ENCODE measurements at regions not wholly inside any gene's neighbourhood (a gene's known extent, or its start where the extent isn't known, plus 50 kb on each side); places are given as distances from the start of the nearest gene placed in this dataset.
"Not testable (repeated sequence)": the region's sequence is repeated elsewhere in the genome, so short reads cannot be mapped to it uniquely, and the experiment has no call there.

- DNase-seq = peak; percentile 56
These were observed 78.0 kb upstream of the ADGRL1 start for GRCh38 chr19:14283813-14284520.

DNA sequence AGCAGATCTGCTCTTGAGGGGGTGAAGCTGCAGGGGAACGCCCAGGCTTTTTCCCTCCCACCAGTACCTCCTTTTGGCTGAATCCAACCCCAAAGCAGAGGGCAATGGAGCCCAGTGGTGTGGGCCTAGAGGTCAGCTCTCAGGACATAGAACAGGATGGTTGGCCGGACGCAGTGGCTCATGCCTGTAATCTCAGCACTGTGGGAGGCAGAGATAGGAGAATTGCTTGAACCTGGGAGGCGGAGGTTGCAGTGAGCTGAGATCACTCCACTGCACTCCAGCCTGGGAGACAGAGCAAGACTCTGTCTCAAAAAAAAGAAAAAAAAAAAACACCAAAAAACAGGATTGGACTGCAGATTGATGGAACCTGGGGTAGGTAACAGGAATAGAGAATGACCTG lies 73.3 kb upstream of the ADGRL1 start:
- DNase-seq = not testable (repeated sequence)

DNA sequence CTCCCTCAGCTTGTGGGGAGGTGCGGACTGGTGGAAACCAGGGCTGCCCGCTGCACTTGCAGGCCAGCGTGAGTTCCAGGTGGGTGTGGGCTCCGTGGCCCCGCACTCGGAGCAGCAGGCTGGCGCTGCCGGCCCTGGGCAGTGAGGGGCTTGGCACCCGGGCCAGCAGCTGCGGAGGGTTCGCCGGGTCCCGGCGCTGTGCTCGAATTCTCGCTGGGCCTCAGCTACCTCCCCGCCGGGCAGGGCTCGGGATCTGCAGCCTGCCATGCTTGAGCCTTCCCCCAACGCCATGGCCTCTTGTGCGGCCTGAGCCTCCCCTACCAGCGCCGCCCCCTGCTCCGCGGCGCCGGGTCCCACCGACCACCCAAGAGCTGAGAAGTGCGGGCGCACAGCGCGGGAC lies 71.6 kb upstream of the ADGRL1 start:
- DNase-seq = no peak

DNA sequence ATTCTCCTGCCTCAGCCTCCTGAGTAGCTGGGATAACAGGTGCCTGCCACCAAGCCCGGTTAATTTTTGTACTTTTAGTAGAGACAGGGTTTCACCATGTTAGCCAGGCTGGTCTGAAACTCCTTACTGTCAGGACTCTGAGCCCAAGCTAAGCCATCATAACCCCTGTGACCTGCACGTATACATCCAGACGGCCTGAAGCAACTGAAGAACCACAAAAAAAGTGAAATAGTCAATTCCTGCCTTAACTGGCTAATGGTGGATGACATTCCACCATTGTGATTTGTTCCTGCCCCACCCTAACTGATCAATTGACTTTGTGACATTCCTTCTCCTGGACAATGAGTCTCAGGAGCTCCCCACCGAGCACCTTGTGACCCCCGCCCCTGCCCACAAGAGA lies 69.9 kb upstream of the ADGRL1 start:
- not testable (repeated sequence) for DNase-seq

DNA sequence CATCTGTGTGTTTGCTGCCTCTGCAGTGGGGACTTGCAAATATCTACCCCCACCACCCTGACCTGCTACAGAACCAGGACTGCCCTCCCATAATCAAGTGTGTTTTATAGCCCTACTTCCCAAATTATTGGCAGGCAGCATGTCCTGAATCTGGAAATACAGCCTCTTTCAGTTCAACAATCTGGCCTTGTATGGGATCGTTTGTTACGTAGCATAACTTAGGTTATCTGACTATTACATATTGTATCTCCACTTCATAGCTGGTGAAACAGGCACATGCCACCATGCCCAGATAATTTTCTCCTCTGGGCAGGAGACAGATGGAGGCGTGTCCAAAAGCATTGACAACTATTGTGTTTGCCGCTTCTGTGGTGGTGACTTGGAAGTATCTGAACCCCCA lies 66.7 kb upstream of the ADGRL1 start:
- DNase-seq = no peak

DNA sequence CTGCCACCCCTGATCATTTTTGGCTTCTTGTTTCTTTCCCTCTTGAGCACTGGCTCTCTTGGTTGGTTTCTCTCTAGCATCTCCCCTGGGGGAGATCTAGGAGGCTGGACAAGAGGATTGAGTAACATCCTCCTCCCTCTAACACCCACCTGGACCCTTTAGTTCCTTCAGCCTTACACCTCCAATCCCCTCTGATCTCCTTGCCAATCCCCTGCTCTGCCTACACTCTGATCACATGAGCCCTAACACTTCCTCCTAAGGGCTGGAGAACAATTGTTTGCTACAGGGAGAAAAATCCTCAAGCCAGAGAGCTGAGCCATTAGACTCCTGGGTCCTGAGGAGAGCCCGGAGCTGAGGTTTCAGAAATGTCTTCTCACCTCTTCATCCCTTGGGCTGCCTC lies 65.9 kb upstream of the ADGRL1 start:
- no peak for DNase-seq

- DNase-seq = not testable (repeated sequence)
These were observed 64.6 kb upstream of the ADGRL1 start for GRCh38 chr19:14270557-14270956.

- DNase-seq = no peak
These were observed 61.3 kb upstream of the ADGRL1 start for GRCh38 chr19:14267224-14267741.

- not testable (repeated sequence) for DNase-seq
These were observed 60.2 kb upstream of the ADGRL1 start for GRCh38 chr19:14266208-14266607.

DNA sequence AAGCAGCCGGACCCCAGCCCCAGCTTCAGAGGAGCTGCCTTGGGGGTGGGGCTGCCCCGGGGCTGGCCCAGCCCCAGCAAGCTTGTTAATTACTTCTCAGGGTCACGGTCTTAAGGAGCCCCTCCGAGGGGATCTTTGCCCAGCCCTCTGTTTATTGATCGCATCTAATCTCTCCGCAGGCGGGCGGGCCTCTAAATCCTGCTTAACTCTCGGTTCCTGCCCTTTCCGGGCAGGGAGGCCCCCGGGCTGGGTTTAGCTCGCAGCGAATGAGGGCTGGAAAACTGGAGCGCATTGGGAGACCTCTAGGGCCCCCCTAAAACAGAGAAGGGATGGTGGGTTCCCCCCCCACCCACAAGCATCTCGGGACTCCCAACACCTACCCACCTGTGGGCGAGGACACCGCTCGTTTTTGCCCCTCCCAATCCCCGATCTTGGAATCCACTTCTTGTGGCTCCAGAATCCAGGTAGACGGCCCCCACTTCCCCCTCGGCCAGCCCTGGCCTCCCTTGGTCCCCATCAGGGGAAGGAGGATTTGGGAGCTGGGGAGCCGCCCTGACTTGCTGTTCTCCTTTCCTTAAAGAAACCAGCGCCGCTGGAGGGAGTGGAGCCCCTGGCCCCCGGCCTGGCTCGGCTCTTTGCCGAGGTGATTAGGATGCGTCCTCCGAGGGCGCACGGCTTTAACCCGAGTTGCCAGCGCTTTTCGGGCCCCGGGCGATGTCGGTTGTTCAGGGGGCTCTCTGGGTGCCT lies 59.5 kb upstream of the ADGRL1 start:
- no peak for DNase-seq

DNA sequence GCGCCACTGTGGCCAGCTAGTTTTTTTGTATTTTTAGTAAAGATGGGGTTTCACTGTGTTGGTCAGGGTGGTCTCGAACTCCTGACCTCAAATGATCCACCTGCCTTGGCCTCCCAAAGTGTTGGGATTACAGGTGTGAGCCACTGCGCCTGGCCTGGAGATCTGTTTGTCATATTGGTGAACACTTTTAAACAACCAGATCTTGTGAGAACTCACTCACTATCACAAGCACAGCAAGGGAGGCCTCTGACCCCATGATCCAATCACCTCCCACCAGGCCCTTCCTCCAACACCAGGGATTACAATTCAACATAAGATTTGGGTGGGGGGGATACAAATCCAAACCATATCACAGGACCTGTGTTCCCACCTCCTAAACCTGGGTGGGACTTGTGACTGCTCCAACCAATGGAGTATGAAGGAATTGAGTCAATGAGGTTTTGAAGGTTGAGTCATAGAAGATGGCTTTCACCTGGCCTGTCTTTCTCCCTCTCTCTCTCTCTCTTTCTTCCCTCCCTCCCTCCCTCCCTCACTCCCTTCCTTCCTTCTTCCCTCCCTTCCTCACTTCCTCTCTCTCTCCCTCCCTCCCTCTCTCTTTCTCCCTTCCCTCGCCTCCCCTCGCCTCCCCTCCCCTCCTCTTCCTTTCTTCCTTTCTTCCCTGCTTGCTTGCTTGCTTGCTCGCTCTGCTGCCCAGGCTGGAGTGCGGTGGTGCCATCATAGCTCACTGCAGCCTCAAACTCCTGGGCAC lies 50.1 kb upstream of the ADGRL1 start:
- DNase-seq = not testable (repeated sequence)
